Skeletal muscle satellite cell (primary cell): ENCODE measurements at regions not wholly inside any gene's neighbourhood (a gene's known extent, or its start where the extent isn't known, plus 50 kb on each side); places are given as distances from the start of the nearest gene placed in this dataset.

Experiments used
- H3K27me3 ChIP-seq: 2 replicates; pipeline ENCODE4 v1.7.0; 2013; ENCODE audit warnings: low read length; ENCODE audit not compliant: control insufficient read depth, insufficient read depth
- H3K36me3 ChIP-seq: 2 replicates; pipeline ENCODE4 v1.7.0; 2013; ENCODE audit warnings: mild to moderate bottlenecking, control low read depth, low read length; ENCODE audit not compliant: insufficient read depth
- H3K4me1 ChIP-seq: 2 replicates; pipeline ENCODE4 v1.7.0; 2013; ENCODE audit warnings: low read length; ENCODE audit not compliant: control insufficient read depth, insufficient read depth
- H3K4me2 ChIP-seq: 2 replicates; pipeline ENCODE4 v1.7.0; 2013; ENCODE audit warnings: mild to moderate bottlenecking, low read length
- H3K4me3 ChIP-seq: 2 replicates; pipeline ENCODE4 v1.7.0; 2013; ENCODE audit warnings: low read length
- H3K9ac ChIP-seq: 2 replicates; pipeline ENCODE4 v1.7.0; 2013; ENCODE audit warnings: mild to moderate bottlenecking, low read depth, low read length, moderate library complexity
- H3K9me3 ChIP-seq: replicated peaks from 2 replicates; pipeline ENCODE4 v1.7.0; 2013; ENCODE audit warnings: mild to moderate bottlenecking, control low read depth, low read length

DNA sequence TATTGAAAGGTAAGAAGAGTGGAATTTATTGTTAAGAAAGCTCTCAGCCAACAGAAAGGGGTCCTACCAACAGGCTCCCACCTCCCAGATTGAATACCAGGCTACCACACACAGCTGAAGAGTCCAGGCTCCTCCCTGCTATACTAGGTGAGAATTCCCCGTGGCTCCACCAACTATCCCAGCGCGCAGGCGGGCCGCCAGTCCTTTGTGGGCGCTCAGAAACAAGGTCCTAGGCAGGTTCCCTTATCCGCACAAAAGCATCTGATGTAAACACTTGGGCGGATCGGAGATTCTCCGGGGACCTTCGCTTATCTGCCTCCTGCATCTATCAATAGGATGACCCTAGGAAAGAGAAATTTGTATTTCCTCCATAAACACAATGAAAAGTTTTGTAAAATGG is 423.9 kb upstream of the ADGRL4 start:
- no peak overlapping the region for H3K4me3 ChIP-seq
- no peaks in the 10 kb centered on the region for H3K27me3 ChIP-seq
- no peak overlapping the region for H3K9ac ChIP-seq
- no peaks in the 10 kb centered on the region for H3K36me3 ChIP-seq
- H3K4me1 ChIP-seq = no peaks in the 10 kb centered on the region
- no peaks in the 10 kb centered on the region for H3K9me3 ChIP-seq
- H3K4me2 ChIP-seq = no peak overlapping the region

DNA sequence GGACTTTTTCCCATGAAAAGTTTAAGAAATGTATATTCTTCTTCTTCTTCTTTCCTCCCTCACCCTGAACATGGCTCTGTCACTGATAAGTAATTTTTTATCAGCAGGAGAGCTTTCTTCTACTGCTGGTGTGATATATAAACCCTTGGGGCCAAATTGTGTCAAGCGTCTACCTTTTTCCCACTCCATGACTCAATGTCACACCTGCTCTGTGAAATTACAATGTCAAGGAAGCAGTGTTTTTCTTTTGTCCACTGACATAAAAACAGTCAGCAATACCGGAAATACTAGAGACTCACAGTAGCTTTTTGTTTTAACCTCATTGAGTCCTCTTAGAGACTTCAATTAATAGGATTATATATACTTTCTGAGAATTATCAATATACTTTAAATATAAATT is 416.2 kb upstream of the ADGRL4 start:
- H3K4me2 ChIP-seq = no peak overlapping the region
- no peaks in the 10 kb centered on the region for H3K36me3 ChIP-seq
- H3K27me3 ChIP-seq = no peaks in the 10 kb centered on the region
- H3K4me3 ChIP-seq = no peak overlapping the region
- H3K4me1 ChIP-seq = no peaks in the 10 kb centered on the region
- no peak overlapping the region for H3K9ac ChIP-seq
- no peaks in the 10 kb centered on the region for H3K9me3 ChIP-seq

DNA sequence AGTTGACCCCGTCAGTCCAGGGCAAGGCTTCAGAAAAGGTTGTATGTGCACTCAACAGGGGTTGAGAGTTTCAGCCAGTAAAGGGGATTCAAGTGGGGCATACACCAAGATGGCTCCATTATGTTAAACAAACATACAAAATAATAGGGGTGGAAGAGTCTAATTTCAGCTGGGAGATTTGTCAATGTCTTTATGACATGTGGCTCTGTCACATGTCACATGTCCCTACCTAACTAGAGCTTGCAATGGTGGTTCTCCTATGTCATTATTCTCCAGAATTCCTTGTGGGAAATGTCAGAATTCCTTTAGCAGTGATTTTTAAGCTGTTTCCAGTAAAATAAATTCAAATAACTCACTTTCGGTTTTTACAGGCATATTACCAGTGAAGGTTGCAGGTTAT is 392.0 kb upstream of the ADGRL4 start:
- H3K4me3 ChIP-seq = no peak overlapping the region
- no peak overlapping the region for H3K4me2 ChIP-seq
- no peaks in the 10 kb centered on the region for H3K36me3 ChIP-seq
- no peak overlapping the region for H3K9ac ChIP-seq
- H3K27me3 ChIP-seq = no peaks in the 10 kb centered on the region
- no peaks in the 10 kb centered on the region for H3K4me1 ChIP-seq
- H3K9me3 ChIP-seq = no peaks in the 10 kb centered on the region

DNA sequence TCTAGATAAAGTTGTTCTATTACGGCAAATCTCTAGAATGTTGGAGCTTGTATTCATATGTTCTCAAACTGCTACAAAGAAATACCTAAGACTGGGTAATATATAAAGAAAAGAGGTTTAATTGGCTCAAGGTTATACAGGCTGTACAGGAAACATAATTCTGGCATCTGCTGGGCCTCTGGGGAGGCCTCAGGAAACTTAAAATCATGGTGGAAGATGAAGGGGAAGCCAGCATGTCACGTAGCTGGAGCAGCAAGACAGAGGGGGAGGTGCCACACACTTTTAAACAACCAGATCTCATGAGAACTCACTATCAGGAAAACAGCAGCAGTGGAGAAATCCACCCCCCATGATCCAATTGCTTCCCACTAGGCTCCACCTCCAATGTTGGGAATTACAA is 390.4 kb upstream of the ADGRL4 start:
- Histone ChIP-seq H3K4me1 (no peaks in the 10 kb centered on the region), H3K9ac (no peak overlapping the region), H3K9me3 (no peaks in the 10 kb centered on the region), H3K4me3 (no peak overlapping the region), H3K4me2 (no peak overlapping the region), H3K27me3 (no peaks in the 10 kb centered on the region), H3K36me3 (no peaks in the 10 kb centered on the region)

DNA sequence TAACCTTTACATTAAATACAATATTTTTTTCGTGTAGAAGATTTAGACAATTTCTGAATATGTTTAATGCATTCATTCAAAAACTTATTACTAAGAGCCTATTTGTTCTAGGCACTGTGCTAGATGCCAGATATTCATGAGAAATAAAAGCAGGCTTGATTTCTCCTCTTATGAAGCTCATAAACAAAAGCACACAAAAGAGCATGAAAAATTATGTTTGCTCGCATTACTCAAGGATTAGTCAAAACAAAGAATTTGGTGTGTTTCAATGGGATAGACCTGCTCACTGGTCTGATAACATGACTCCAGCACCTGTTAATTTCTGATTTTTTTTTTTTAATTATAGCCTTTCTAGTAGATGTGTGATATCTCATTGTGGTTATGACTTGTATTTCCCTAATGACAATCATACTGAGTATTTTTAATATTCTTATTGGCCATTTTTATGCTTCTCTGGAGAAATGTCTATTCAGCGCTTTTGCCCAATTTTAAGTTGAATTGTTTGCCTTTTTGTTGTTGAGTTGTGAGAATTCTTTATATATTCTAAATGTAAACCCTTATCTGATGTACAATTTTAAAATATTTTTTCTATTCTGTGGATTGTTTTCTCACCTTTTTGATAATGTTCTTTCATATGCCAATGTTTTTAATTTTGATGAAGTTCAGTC is 382.3 kb upstream of the ADGRL4 start:
- H3K4me1 ChIP-seq = no peaks in the 10 kb centered on the region
- H3K36me3 ChIP-seq = no peaks in the 10 kb centered on the region
- H3K4me3 ChIP-seq = no peak overlapping the region
- no peak overlapping the region for H3K4me2 ChIP-seq
- no peak overlapping the region for H3K9ac ChIP-seq
- H3K27me3 ChIP-seq = no peaks in the 10 kb centered on the region
- no peaks in the 10 kb centered on the region for H3K9me3 ChIP-seq

DNA sequence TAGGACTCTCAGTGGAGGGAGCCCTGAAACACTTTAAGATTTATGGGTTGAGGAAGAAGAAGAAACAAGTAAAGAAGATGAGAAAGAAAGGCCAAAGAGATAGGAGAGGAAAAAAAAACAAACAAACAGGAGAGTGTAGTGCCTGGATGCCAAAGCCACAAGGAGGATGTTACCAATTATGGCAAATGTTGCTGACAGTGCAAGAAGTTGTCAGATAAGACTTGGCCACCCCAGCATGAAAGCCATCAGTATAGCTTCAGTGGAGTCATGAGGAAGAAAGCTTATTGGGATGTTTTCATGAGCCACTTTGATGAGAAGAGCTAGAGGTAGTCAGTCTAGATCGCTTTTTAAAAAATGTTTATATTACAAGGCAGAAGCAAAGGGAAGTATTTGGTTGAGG is 380.2 kb upstream of the ADGRL4 start:
- Histone ChIP-seq H3K4me2 (no peak overlapping the region), H3K4me3 (no peak overlapping the region), H3K9ac (no peak overlapping the region), H3K4me1 (no peaks in the 10 kb centered on the region), H3K9me3 (no peaks in the 10 kb centered on the region), H3K36me3 (no peaks in the 10 kb centered on the region), H3K27me3 (no peaks in the 10 kb centered on the region)

DNA sequence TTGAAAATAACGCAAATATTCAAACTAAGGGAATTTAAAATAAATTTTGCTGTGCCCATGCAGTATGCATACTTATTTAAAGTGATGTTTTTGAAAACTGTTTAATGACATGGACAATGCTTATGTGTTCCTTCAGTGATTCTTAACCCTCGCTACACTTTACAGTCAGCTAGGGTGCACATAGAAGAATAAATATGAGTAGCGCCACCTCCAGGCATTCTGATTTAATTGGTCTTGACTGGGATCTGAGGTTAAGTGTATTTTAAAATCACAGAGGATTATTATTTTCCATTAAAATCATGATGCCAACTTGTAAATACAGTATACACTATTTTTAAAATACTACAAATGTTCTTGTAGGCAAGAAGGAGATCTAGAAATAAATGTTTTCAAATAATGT is 373.5 kb upstream of the ADGRL4 start:
- Histone ChIP-seq H3K4me2 (no peak overlapping the region), H3K36me3 (no peaks in the 10 kb centered on the region), H3K4me3 (no peak overlapping the region), H3K9me3 (no peaks in the 10 kb centered on the region), H3K9ac (no peak overlapping the region), H3K4me1 (no peaks in the 10 kb centered on the region), H3K27me3 (no peaks in the 10 kb centered on the region)

DNA sequence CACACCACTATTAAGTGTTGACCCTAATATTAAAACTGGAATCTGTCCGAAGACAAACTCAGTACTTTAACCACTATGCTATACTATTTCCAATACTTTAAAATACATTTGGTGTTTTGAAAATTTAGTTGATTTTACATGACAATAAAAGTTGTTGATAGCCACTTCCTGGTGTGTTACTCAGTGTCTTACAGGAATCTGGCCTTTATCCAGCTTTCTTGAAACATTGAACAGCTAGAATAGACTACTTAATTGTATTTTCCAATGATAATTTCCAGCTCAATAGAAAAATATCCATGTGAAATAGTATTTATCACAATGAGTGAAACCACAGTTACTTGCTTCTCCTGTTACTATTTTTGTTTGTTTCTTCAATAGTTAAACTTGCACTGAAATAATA is 369.6 kb upstream of the ADGRL4 start:
- Histone ChIP-seq H3K4me3 (no peak overlapping the region), H3K4me2 (no peak overlapping the region), H3K27me3 (no peaks in the 10 kb centered on the region), H3K4me1 (no peaks in the 10 kb centered on the region), H3K9ac (no peak overlapping the region), H3K9me3 (no peaks in the 10 kb centered on the region), H3K36me3 (no peaks in the 10 kb centered on the region)

DNA sequence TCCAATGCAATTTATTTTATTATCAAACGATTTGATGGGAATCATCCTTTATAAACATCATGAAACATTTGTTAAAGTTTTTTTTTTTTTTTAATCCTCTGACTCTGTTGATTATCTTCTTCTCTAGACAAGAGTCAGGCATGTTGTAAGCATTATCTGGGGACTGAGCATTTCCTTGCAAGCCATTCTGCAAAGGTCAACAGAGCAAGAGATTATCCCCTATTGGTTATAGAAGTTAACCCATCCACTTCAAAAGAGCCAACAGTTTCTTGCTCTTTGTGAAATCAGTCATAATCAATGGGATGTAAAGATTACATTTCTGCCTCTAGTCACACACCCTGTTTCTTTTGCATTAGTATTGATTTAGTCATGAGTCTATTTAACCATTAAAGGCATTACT is 368.8 kb upstream of the ADGRL4 start:
- H3K9me3 ChIP-seq = no peaks in the 10 kb centered on the region
- H3K4me3 ChIP-seq = no peak overlapping the region
- H3K36me3 ChIP-seq = no peaks in the 10 kb centered on the region

DNA sequence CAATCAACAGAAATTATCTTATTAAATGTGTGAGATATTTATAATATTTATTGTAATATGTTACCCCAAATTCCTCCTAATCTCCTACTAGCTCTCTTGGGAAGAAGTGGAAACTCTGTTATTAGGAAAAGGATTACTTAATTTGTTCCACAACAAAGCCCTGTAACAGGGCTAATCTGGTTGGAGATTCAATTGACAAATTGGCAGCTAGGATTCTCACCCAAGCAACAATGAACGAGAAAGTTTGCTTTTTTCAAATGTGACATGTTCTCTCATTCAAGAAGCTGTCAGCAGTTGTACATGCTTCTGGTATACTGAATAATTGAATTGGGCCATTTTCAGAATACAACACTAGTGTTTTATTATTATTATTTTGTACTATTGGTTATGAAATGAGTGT is 367.9 kb upstream of the ADGRL4 start:
- no peaks in the 10 kb centered on the region for H3K9me3 ChIP-seq
- no peak overlapping the region for H3K9ac ChIP-seq
- H3K36me3 ChIP-seq = no peaks in the 10 kb centered on the region
- no peak overlapping the region for H3K4me2 ChIP-seq
- no peaks in the 10 kb centered on the region for H3K4me1 ChIP-seq
- H3K4me3 ChIP-seq = no peak overlapping the region
- H3K27me3 ChIP-seq = no peaks in the 10 kb centered on the region

More for the DNA sequence above, 368.8 kb upstream of the ADGRL4 start:
- Histone ChIP-seq H3K4me1 (no peaks in the 10 kb centered on the region), H3K27me3 (no peaks in the 10 kb centered on the region), H3K9ac (no peak overlapping the region), H3K4me2 (no peak overlapping the region)

DNA sequence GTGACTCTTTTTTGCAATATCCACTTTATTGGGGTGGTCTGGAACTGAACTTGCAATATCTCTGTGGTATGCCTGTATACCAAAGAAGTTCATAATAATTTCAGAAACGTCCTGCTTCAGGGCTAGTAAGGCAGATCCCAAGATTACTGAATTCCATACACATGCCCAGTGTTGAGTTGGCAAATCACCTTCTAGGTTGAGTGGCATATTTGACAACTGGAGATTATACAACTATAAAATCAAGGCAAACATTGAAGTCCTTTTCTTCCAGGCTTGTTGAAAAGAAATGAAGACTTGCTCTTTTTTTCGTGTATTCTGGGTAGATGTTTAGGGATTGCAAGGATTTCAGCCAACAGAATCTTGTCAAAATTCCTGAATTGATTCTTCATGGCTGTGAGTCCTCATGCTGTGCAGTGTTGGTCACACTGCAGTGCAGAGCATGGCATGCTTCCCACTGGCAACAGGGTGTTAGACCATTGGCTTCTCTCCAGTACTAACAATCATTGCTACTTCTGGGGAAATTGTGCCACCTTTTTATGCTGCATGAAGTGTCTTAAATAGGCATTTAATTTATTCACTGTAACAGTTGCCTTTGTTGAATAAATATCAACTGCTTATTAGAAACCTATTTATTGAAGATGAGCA is 367.1 kb upstream of the ADGRL4 start:
- no peak overlapping the region for H3K4me2 ChIP-seq
- H3K4me3 ChIP-seq = no peak overlapping the region
- no peak overlapping the region for H3K9ac ChIP-seq
- no peaks in the 10 kb centered on the region for H3K9me3 ChIP-seq
- H3K4me1 ChIP-seq = no peaks in the 10 kb centered on the region
- H3K27me3 ChIP-seq = no peaks in the 10 kb centered on the region
- no peaks in the 10 kb centered on the region for H3K36me3 ChIP-seq

DNA sequence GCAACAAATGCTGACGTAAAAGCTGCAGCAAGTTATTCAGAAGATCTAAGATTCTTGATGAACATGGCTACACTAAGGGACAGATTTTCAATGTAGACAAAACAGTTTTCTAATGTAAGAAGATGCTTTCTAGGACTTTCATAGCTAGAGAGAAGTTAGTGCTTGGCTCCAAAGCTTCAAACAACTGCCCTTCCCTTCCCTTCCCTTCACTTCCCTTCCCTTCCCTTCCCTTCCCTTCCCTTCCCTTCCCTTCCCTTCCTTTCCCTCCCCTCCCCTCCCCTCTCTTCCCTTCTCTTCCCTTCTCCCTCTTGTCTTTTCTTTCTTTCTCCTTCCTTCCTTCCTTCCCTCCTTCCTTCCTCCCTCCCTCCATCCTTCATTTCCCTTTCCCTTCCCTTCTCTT is 365.3 kb upstream of the ADGRL4 start:
- no peaks in the 10 kb centered on the region for H3K36me3 ChIP-seq
- no peak overlapping the region for H3K4me2 ChIP-seq
- no peaks in the 10 kb centered on the region for H3K27me3 ChIP-seq
- no peaks in the 10 kb centered on the region for H3K9me3 ChIP-seq
- no peak overlapping the region for H3K4me3 ChIP-seq
- H3K9ac ChIP-seq = no peak overlapping the region
- H3K4me1 ChIP-seq = no peaks in the 10 kb centered on the region
